Skin of body (tissue), 2 donors: ENCODE measurements at regions not wholly inside any gene's neighbourhood (a gene's known extent, or its start where the extent isn't known, plus 50 kb on each side); places are given as distances from the start of the nearest gene placed in this dataset. TPM values are rescaled to one million over a fixed set of nuclear protein-coding genes. Genes with fewer than 3 reads are reported as not detected.

Experiments used
- DNase-seq: peaks from one replicate; lab custom pipeline; 2025; lab: John Stamatoyannopoulos, UW
- small RNA-seq: library from RNA; depleted of rRNA; stranded (forward); fragments of <200 nt; gene quantifications from one replicate; pipeline ENCODE3, GENCODE V24; 2014; ENCODE audit warnings: low replicate concordance

DNA sequence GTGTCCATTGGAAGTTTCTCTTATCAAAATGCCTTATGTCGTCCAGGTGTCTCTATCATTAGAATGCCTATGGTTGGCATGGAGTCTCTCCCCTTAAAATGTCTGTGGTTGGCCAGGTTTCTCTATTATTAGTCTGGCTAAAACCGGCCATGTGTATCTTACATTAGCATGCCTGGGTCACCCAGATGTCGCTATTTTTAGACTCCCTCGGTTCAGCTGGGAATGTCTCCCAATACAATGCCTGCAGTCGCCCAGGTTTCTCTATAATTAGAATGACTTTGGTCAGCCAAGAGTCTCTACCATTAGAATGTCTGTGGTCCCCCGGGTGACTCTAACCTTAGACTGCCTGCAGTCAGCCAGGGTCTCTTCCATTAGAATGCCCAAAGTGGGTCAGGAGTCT, 1536.1 kb downstream of the UQCRFS1 start:
- DNase-seq: no peak

DNA sequence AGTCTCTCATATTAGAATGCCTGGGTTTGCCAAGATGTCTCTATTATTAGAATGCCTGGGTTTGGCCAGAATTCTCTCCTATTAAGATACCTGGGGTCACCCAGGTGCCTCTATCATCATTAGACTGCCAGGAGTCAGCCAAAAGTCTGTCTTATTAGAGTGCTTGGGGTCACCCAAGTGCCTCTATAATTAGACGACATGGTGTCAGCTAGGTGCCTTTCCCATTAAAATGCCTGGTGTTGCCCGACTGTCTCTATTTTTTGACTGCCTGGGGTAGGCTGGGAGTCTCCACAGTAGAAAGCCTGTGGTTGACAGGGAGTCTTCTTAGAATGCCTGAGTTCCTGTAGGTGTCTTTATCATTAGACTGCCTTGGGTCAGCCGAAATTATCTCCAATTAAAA, 1536.6 kb downstream of the UQCRFS1 start:
- DNase-seq: no peak

DNA sequence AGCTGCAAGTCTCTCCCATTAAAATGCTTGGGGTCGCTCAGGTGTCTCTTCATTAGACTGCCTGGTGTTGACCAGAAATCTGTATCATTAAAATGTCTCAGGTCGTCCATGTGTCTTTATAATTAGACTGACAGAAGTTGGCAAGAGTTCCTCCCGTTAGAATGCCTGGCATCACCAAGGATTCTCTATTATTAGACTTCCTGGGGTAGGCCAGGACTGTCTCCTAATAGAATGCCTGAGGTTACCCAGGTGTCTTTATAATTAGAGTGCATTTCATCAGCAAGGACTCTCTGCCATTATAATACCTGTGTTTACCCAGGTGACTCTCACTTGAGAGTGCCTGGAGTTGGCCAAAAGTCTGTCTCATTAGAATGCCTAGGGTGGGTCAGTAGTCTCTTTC, 1537.2 kb downstream of the UQCRFS1 start:
- DNase-seq: no peak

DNA sequence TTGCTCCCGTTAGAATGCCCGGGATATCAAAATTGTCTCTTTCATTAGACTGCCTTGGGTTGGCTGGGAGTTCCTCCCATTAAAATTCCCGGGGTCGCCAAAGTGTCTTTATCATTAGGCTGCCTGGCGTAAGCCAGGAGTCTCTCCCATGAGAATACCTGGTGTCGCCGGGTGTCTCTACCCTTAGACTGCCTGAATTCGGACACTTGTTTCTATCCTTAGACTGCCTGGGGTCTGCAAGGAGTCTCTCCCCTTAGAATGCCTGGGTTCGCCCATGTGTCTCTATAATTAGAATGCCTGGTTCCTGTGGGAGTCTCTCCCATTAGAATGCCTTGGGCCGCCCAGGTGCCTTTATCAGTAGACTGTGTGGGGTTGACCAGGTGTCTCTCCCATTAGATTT, 1538.2 kb downstream of the UQCRFS1 start:
- DNase-seq: no peak

DNA sequence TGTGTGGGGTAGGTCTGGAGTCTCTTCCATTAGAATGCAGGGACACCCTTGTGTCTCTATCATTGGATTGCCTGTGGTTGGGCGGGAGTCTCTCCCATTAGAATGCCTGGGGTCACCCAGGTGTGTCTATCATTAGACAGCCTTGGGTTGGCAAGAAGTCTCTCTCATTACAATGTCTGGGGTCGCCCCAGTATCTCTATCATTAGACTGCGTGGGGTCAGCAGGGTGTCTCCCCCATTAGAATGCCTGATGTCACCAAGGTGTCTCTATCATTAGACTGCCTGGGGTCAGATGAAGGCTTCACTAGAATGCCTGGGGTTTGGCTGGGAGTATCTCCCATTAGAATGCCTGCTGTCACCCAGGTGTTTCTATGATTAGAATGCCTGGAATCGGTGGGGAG, 1539.0 kb downstream of the UQCRFS1 start:
- DNase-seq: no peak

DNA sequence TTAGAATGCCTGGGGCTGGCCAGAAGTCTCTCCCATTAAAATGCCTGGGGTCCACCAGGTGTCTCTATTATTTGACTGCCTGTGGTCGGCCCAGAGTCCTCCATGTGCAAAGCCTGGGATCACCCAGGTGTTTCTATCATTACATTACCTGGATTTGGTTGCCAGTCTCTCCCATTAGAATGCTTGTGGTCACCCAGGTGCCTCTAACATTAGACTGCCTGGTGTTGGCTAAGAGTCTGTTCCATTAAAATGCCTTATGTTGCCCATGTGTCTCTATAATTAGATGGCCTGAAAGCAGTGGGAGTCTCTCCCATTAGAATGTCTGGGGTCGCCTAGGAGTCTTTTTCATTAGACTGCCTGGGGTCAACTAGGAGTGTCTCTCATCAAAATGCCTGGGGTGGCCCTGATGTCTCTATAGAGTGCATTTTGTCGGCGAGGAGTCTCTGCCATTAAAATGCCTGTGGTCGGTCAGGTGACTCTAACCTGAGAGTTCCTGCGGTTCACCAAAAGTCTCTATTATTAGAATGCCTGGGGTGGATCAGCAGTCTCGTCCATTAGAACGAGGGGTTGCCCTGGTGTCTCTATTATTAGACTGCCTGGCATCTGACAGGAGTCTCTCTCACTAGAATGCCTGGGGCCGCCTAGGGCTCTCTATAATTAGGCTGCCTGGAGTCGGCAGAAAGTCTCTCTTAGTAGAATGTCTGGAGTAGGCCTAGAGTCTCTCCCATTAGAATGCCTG, 1540.5 kb downstream of the UQCRFS1 start:
- DNase-seq: no peak

DNA sequence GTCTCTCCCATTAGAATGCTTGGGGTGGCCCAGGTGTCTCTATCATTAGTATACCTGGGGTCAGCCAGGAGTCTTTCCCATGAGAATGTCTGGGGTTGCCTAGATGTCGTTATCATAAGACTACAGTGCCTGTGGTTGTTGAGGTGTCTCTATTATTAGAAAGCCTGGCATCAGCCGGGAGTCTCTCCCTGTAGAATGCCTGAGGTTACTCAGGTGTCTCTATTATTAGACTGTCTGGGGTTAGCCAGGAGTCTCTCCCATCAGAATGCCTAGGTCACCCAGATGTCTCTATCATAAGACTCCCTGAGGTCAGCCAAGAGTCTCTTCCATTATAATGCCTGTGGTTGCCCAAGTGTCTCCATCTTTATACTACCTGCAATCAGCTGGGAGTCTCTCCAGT, 1541.1 kb downstream of the UQCRFS1 start:
- no peak for DNase-seq

DNA sequence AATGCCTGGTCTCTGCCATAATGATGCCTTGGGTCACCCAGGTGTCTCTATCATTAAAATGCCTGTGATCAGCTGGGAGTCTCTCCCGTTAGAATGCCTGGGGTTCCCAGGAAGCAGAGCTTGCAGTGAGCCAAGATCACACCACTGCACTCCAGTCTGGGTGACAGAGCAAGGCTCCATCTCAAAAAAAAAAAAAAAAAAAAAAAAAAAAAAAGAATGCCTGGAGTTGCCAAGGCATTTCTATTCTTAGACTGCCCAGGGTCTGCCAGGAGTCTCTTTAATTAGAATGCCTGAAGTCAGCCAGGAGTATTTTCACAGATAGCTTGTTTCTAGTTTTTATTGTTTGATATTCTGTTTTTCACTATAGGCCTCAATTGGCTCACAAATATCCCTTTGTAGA, 1552.5 kb downstream of the UQCRFS1 start:
- no peak for DNase-seq

DNA sequence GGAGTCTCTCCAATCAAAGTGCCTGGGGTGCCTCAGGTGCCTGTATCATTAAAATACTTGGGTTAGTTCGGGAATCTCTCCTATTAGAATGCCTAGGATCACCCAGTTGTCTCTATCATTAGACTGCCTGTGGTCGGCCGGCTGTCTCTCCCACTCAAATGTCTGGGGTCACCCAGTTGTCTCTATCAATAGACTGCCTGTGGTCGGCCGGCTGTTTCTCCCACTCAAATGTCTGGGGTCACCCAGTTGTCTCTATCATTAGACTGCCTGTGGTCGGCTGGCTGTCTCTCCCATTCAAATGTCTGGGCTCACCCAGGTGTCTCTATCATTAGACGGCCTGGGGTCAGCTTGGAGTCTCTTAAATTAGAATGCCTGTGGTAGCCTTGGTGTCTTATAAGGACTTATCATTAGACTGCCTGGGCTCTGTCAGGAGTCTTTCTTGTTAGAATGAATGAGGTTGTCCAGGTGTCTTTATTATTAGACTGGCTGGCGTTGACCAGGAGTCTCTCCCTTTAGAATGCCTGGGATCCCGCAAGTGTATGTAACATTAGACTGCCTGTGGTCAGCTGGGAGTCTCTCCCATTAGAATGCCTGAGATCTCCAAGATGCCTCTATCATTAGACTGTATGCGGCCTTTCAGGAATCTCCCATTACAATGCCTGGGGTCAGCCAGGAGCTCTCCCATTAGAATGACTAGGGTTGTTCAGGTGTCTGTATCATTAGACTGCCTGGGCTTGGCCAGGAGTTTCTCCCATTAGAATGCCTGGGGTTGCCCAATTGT, 1555.5 kb downstream of the UQCRFS1 start:
- no peak for DNase-seq

DNA sequence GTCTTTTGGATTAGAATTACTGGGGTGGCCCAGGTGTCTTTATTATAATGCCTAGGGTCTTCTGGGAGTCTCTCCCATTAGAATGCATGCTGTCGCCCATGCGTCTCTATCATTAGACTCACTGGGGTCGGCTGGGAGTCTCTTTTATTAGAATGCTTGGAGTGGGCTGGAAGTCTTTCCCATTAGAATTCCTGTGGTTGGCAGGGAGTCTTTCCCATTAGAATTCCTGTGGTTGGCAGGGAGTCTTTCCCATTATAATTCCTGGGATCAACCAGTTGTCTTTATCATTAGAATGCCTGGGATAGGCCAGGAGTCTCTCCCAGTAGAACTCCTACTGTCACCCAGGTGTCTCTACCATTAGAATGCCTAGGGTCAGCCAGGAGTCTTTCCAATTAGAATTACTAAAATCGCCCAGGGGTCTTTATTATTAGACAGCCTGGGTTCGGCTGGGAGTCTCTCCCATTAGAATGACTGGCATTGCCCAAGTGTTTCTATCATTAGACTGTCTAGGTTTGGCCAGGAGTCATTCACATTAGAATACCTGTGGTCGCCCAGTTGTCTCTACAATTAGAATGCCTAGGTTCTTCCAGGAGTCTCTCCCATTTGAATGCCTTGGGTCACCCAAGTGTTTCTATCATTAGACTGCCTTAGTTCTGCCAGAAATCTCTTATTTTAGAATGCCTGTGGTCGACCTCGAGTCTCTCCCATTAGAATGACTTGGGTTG, 1558.5 kb downstream of the UQCRFS1 start:
- DNase-seq: no peak

DNA sequence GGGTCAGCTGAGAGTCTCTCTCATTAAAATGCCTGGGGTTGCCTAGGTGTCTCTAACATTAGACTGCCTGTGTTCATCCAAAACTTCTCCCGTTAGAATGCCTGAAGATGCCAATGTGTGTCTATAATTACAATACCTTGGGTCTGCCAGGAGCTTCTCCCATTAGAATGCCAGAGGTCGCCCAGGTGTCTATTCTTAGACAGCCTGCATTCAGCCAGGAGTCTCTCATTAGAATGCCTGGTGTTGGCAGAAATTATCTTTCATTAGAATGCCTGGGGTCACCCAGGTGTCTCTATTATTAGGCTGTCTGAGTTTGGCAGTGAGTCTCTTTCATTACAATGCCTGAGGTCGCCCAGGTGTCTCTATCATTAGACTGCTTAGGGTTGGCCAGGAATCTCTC, 1560.2 kb downstream of the UQCRFS1 start:
- no peak for DNase-seq

DNA sequence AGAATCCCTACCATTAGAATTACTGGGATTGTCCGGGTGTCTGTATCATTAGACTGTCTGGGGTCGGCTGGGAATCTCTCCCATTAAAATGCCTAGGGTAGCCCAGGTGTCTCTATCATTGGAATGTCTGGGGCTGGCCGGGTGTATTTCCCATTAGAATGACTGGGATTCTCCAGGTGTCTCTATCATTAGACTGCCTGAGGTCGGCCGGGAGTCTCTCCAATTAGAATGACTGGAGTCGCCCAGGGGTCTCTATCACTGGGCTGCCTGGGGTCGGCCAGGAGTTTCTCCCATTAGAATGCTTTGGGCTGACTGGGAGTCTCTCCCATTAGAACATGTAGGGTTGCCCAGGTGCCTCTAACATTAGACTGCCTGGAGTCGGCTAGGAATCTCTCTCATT, 1560.7 kb downstream of the UQCRFS1 start:
- no peak for DNase-seq

DNA sequence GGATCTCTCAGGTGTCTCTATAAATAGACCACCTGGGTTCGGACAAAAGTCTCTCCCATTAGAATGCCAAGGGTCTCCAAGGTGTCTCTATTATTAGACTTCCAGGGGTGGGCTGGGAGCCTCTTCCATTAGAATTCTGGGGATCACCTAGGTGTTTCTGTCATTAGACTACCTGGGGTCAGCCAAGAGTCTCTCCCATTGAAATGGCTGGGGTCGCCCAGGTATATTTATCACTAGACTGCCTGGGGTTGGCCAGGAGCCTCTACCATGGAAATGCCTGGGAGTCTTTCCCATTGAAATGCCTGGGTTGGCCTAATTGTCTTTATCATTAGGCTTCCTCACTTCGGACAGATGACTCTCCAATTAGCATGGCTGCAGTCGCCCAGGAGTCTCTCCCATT, 1565.5 kb downstream of the UQCRFS1 start:
- no peak for DNase-seq

DNA sequence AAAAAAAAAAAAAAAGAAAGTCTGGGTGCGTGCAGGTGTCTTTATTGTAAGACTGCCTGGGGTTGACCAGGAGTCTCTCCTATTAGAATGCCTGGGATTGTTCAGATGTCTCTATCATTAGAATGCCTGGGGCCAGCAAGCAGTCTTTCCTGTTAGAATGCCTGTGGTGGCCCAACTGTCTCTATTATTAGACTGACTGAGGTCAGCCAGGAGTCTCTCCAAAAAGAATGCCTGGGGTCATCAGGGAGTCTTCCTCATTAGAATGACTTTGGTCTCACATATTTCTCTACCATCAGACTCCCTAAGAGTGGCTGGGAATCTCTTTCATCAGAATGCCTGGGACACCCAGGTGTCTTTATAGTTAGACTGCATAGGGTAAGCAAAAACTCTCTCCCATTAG, 1577.5 kb downstream of the UQCRFS1 start:
- DNase-seq: no peak

DNA sequence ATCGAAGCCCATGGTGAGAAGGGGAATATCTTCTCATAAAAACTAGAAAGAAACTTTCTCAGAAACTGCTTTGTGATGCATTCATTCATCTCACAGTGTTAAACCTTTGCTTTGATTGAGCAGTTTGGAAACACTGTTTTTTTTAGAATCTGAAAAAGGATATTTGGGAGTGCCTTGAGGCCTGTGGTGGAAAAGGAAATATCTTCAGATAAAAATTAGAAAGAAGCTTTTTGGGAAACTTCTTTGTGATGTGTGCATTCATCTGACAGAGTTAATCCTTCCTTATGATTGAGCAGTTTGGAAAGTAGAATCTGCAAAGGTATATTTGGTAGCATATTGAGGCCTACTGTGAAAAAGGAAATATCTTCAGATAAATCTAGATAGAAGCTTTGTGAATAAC, 1594.9 kb downstream of the UQCRFS1 start:
- DNase-seq: no peak

DNA sequence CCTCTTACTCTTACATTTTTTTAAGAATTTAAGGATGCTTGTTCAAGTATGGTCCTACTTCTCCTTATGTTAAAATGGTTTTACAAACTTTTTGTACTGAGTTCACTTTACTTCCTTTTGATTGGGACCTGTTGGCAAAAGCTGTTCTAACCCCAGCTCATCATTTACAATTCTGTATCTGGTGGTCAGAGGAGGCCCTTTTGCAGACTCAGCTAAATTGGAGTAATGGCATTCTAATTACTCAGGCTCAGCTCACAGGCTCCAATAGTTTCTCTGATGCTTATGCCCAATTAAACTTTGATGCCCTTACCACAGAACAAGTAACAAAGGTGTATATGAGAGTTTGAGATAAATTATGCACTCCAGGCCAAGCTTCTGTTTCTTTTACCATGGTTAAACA, 1632.0 kb downstream of the UQCRFS1 start:
- DNase-seq: no peak

Small RNAs in the stretch of these regions (small RNA-seq; reads per million reads assigned to genes)
- not detected for gene AC006504.6
- not detected for gene RNA5SP470
